ENCODE measurements at regions not wholly inside any gene's neighbourhood (a gene's known extent, or its start where the extent isn't known, plus 50 kb on each side); places are given as distances from the start of the nearest gene placed in this dataset.

- no peaks in the 10 kb centered on the region for H3K27me3 Mint-ChIP-seq
- H3K9me3 ChIP-seq (ENCODE audit: control insufficient read depth, low read length, poor library complexity, severe bottlenecking): no peaks in the 10 kb centered on the region
- DNase-seq (no peak), ATAC-seq (no peak)
- H3K36me3 Mint-ChIP-seq (ENCODE audit: low read depth): no peaks in the 10 kb centered on the region
- no peak overlapping the region for H3K4me3 Mint-ChIP-seq
- no peak overlapping the region for H3K27ac Mint-ChIP-seq
- no peaks in the 10 kb centered on the region for H3K4me1 Mint-ChIP-seq
Observed at GRCh38 chr2:145157036-145157675, 637.2 kb upstream of the ZEB2 start.

DNA sequence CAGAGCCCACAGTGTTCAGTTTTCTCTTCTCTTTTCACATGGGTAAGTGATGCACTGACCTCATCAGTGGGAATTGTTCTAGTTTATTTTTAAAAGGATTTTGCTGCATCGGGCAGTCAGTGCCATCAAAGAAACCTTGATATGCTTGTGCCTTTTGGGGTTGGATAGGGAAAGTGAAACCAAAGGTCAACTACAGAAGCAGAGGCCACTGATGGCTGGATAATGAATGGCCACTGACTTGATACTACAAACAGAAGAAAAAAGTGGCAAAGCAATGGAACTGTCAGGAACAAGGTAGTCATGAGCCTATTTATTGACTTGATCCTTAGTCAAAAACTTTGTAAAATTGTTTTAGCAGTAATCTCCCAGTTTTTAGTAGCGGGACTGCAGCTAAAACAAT is 636.3 kb upstream of the ZEB2 start:
- Mint-ChIP-seq H3K4me3 (no peak overlapping the region), H3K27ac (no peak overlapping the region), H3K4me1 (no peaks in the 10 kb centered on the region), H3K36me3 (ENCODE audit: low read depth) (no peaks in the 10 kb centered on the region), H3K27me3 (no peaks in the 10 kb centered on the region)
- no peak for DNase-seq
- no peak for ATAC-seq
- no peaks in the 10 kb centered on the region for H3K9me3 ChIP-seq (ENCODE audit: control insufficient read depth, low read length, poor library complexity, severe bottlenecking)

GRCh38 chr2:145155196-145155595 is 635.3 kb upstream of the ZEB2 start:
- DNase-seq (no peak), ATAC-seq (no peak)
- no peak overlapping the region for H3K27ac Mint-ChIP-seq
- H3K36me3 Mint-ChIP-seq (ENCODE audit: low read depth): no peaks in the 10 kb centered on the region
- H3K9me3 ChIP-seq (ENCODE audit: control insufficient read depth, low read length, poor library complexity, severe bottlenecking): no peaks in the 10 kb centered on the region
- no peaks in the 10 kb centered on the region for H3K27me3 Mint-ChIP-seq
- no peak overlapping the region for H3K4me3 Mint-ChIP-seq
- H3K4me1 Mint-ChIP-seq: no peaks in the 10 kb centered on the region

GRCh38 chr2:145154731-145155130 is 634.8 kb upstream of the ZEB2 start:
- H3K4me1 Mint-ChIP-seq: no peaks in the 10 kb centered on the region
- no peak for ATAC-seq
- no peak overlapping the region for H3K4me3 Mint-ChIP-seq

GRCh38 chr2:145146691-145147090 is 626.8 kb upstream of the ZEB2 start:
- no peak for DNase-seq

More at GRCh38 chr2:145154731-145155130, 634.8 kb upstream of the ZEB2 start:
- H3K27me3 Mint-ChIP-seq: no peaks in the 10 kb centered on the region
- H3K9me3 ChIP-seq (ENCODE audit: control insufficient read depth, low read length, poor library complexity, severe bottlenecking): no peaks in the 10 kb centered on the region
- no peak overlapping the region for H3K27ac Mint-ChIP-seq
- DNase-seq: no peak
- H3K36me3 Mint-ChIP-seq (ENCODE audit: low read depth): no peaks in the 10 kb centered on the region

DNA sequence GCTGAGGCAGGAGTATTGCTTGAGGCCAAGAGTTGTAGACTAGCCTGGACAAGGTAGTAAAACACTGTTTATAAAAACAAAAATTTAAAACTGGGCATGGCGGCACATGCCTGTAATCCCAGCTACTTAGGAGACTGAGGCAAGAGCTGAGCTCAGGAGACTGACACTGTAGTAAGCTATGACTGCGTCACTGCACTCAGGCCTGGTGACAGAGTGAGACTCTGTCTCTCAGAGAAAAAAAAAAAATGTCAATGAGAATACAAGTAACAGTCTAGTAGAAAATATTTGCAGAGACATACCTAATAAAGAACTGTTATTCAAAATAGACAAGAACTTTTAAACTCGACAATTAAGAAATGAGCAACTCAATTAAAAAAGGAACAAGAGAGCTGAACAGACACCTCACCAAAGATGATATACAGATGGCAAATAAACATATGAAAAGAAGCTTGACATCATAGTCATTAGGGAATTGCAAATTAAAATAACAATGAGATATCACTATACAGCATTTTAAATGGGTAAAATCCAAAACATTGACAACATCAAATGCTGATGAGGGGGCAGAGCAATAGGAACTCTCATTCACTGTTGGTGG is 624.3 kb upstream of the ZEB2 start:
- Mint-ChIP-seq H3K36me3 (ENCODE audit: low read depth) (no peaks in the 10 kb centered on the region), H3K27ac (no peak overlapping the region), H3K4me3 (no peak overlapping the region), H3K27me3 (no peaks in the 10 kb centered on the region), H3K4me1 (no peaks in the 10 kb centered on the region)
- H3K9me3 ChIP-seq (ENCODE audit: control insufficient read depth, low read length, poor library complexity, severe bottlenecking): no peaks in the 10 kb centered on the region
- DNase-seq (no peak), ATAC-seq (no peak)

More at GRCh38 chr2:145146691-145147090, 626.8 kb upstream of the ZEB2 start:
- Mint-ChIP-seq H3K4me3 (no peak overlapping the region), H3K27me3 (no peaks in the 10 kb centered on the region), H3K4me1 (no peaks in the 10 kb centered on the region), H3K36me3 (ENCODE audit: low read depth) (no peaks in the 10 kb centered on the region), H3K27ac (no peak overlapping the region)
- H3K9me3 ChIP-seq (ENCODE audit: control insufficient read depth, low read length, poor library complexity, severe bottlenecking): no peaks in the 10 kb centered on the region
- ATAC-seq: no peak

DNA sequence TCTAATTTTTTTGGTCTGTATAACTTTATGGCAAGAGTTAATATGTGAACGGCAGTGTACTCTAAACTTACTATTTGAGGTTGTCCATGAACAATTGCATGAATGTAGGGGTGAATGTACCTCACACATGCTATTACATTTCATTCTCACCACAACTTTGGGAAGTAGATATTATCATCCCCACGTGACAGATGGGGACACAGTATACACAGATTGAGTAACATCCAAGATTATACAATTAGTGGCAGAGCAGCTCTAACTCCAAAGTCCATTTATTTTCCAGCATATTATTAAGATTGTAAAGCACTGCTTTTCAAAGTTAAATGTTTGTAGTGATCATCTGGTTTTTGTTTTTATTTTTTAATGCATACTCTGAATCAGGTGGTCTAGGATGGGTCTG is 622.1 kb upstream of the ZEB2 start:
- ATAC-seq (no peak), DNase-seq (no peak)
- no peaks in the 10 kb centered on the region for H3K4me1 Mint-ChIP-seq
- no peaks in the 10 kb centered on the region for H3K36me3 Mint-ChIP-seq (ENCODE audit: low read depth)
- no peaks in the 10 kb centered on the region for H3K9me3 ChIP-seq (ENCODE audit: control insufficient read depth, low read length, poor library complexity, severe bottlenecking)
- H3K27me3 Mint-ChIP-seq: no peaks in the 10 kb centered on the region
- no peak overlapping the region for H3K27ac Mint-ChIP-seq
- H3K4me3 Mint-ChIP-seq: no peak overlapping the region

DNA sequence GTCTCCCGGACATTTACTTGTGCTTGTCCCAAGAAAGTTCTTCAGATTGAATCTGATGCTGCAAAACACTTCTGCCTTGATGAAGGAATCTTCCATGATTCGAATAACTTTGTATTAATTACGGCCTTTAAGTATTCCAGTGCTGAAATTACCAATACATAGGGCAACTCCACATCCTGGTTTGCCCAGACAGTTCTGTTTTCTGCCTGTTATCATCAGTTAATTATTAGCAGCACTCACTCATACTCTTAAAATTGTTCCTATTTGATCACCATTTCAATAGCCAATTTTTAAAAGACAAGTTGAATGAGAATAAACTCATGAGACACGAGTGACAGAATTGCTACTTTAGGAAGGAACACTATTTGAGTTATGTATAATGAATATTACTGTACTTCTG is 620.7 kb upstream of the ZEB2 start:
- Mint-ChIP-seq H3K36me3 (ENCODE audit: low read depth) (no peaks in the 10 kb centered on the region), H3K27me3 (peaks cover 10% of the 10 kb centered on the region), H3K27ac (no peak overlapping the region), H3K4me1 (no peaks in the 10 kb centered on the region), H3K4me3 (no peak overlapping the region)
- no peaks in the 10 kb centered on the region for H3K9me3 ChIP-seq (ENCODE audit: control insufficient read depth, low read length, poor library complexity, severe bottlenecking)
- DNase-seq (no peak), ATAC-seq (no peak)

DNA sequence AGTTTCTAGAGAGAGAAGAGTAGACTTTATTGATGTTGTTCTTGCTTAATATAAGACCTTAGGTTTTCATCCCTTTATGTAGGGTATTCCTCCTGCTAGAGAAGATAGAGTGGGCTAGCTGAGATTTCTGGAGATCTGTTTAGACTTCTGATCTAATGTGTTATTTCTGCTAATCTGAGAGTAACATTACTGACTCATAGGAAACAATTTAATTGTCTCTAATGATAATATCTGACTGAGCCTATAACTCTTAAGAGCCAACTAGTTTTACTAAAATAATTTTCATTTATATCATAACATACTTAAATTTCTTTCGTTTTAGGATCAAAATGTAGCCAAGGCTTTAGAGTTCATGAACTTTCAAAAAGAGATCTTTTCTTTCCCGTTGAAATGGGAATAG is 618.7 kb upstream of the ZEB2 start:
- Mint-ChIP-seq H3K36me3 (ENCODE audit: low read depth) (no peaks in the 10 kb centered on the region), H3K27ac (no peak overlapping the region), H3K4me1 (no peaks in the 10 kb centered on the region), H3K4me3 (no peak overlapping the region), H3K27me3 (peaks cover 10% of the 10 kb centered on the region)
- no peaks in the 10 kb centered on the region for H3K9me3 ChIP-seq (ENCODE audit: control insufficient read depth, low read length, poor library complexity, severe bottlenecking)
- ATAC-seq: no peak
- DNase-seq: no peak

DNA sequence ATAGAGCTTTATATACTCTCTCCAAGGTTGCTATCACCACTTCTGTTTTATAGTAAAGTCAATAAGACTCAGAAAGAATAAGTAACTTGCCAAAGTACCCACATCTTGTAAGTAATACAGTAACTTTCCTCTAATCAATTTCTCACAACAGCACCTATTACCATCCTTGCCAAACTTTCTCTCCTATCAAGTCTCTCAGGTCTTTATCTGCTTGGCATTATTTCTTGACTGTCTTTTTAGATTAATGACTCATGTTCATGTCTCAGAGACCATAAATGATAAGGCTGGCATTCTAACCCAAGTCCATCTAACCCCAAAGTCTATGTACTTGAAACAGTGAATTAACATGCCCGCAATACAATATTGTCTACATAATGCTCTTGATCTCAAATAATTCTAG is 618.0 kb upstream of the ZEB2 start:
- Mint-ChIP-seq H3K27me3 (peaks cover 10% of the 10 kb centered on the region), H3K36me3 (ENCODE audit: low read depth) (no peaks in the 10 kb centered on the region), H3K4me3 (no peak overlapping the region), H3K4me1 (no peaks in the 10 kb centered on the region), H3K27ac (no peak overlapping the region)
- ATAC-seq: no peak
- no peak for DNase-seq
- H3K9me3 ChIP-seq (ENCODE audit: control insufficient read depth, low read length, poor library complexity, severe bottlenecking): no peaks in the 10 kb centered on the region

DNA sequence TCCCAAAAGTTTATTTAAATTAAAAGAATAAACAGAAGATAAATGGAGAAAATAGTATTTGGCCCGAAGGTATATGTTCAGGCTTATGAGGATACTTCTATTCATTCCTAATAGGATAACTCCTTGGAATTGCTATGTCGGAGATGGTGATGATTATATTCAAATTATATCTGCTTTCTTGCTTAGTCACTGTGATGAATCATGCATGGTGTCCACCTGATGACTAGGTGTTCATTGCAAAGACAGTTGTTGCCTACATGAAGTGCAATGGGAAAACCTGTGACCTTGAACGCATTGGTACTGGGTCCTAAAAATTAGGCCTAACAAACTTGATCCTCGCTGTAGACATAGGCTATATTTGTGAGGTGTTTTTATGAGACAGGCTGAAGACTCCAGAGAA is 617.3 kb upstream of the ZEB2 start:
- peaks cover 10% of the 10 kb centered on the region for H3K27me3 Mint-ChIP-seq
- H3K9me3 ChIP-seq (ENCODE audit: control insufficient read depth, low read length, poor library complexity, severe bottlenecking): no peaks in the 10 kb centered on the region

DNA sequence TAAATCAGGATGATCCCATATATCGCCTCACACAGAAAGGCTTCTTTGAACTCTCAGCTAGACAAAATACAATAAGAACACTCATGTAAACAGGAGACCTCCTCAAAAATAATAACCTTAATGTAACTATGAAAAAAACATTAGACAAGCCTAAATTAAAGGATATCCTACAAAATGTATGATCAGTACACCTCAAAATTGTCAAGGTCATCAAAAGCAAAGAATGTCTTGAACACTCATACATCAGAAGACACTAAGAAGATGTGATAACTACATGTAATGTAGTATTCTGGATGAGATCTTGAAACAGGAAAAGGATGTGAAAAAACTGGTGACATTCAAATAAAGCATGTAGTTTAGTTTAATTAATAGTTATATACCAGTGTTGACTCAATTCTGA is 616.8 kb upstream of the ZEB2 start:
- H3K4me3 Mint-ChIP-seq: no peak overlapping the region
- H3K36me3 Mint-ChIP-seq (ENCODE audit: low read depth): no peaks in the 10 kb centered on the region
- no peaks in the 10 kb centered on the region for H3K9me3 ChIP-seq (ENCODE audit: control insufficient read depth, low read length, poor library complexity, severe bottlenecking)
- no peak for ATAC-seq
- H3K27ac Mint-ChIP-seq: no peak overlapping the region
- no peak for DNase-seq
- no peaks in the 10 kb centered on the region for H3K4me1 Mint-ChIP-seq
- peaks cover 10% of the 10 kb centered on the region for H3K27me3 Mint-ChIP-seq

More for the DNA sequence above, 617.3 kb upstream of the ZEB2 start:
- H3K4me3 Mint-ChIP-seq: no peak overlapping the region
- ATAC-seq (no peak), DNase-seq (no peak)
- no peaks in the 10 kb centered on the region for H3K4me1 Mint-ChIP-seq
- no peaks in the 10 kb centered on the region for H3K36me3 Mint-ChIP-seq (ENCODE audit: low read depth)
- no peak overlapping the region for H3K27ac Mint-ChIP-seq

DNA sequence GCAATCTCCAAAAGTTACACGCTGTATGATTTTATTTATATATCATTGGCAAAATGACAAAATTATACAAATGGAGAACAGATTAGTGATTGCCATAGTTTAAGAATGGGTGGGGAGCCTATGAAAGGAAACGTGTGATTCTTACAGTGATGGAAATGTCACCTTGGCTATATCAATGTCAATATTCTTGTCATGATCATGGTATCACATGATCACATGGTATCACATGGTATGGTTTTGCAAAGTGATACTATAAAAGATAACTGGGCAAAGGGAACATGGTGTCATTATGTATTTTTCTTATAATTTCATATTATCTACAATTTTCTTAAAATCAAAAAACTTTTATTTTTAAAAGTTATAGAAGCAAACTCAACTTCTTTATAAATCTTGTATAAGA is 606.2 kb upstream of the ZEB2 start:
- Mint-ChIP-seq H3K4me3 (no peak overlapping the region), H3K36me3 (ENCODE audit: low read depth) (no peaks in the 10 kb centered on the region), H3K27ac (no peak overlapping the region), H3K27me3 (no peaks in the 10 kb centered on the region), H3K4me1 (no peaks in the 10 kb centered on the region)
- no peak for DNase-seq
- ATAC-seq: no peak
- H3K9me3 ChIP-seq (ENCODE audit: control insufficient read depth, low read length, poor library complexity, severe bottlenecking): no peaks in the 10 kb centered on the region

DNA sequence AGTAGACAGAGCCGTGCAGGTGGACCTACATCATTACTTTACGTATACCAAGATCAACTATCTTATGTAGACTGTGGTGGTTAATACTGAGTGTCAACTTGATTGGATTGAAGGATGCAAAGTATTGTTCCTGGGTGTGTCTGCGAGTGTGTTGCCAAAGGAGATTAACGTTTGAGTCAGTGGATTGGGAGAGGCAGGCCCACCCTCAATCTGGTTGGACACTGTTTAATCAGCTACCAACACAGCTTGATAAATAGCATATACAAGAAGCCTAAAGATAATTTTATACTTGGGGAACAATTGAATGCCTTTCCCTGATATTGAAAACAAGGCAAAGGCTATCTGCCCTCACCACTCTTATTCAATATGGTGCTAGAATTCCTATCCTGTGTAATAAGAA is 604.2 kb upstream of the ZEB2 start:
- DNase-seq: no peak
- H3K36me3 Mint-ChIP-seq (ENCODE audit: low read depth): no peaks in the 10 kb centered on the region
- no peaks in the 10 kb centered on the region for H3K27me3 Mint-ChIP-seq
- H3K4me3 Mint-ChIP-seq: no peak overlapping the region
- no peaks in the 10 kb centered on the region for H3K9me3 ChIP-seq (ENCODE audit: control insufficient read depth, low read length, poor library complexity, severe bottlenecking)
- H3K27ac Mint-ChIP-seq: no peak overlapping the region
- ATAC-seq: no peak
- H3K4me1 Mint-ChIP-seq: no peaks in the 10 kb centered on the region
